Right renal cortex interstitium (tissue), 3 donors: ENCODE measurements at regions not wholly inside any gene's neighbourhood (a gene's known extent, or its start where the extent isn't known, plus 50 kb on each side); places are given as distances from the start of the nearest gene placed in this dataset.
"Not testable (repeated sequence)": the region's sequence is repeated elsewhere in the genome, so short reads cannot be mapped to it uniquely, and the experiment has no call there.

Experiments used
- DNase-seq, 3 donors: peaks; one replicate each; pipeline ENCODE4 v3.0.0-alpha.2; 2013; ENCODE audit warnings: low read depth in 3 of 3, low spot score in 2 of 3

GRCh38 chr14:89699071-89699470 lies 255.5 kb downstream of the EFCAB11 start:
- no peak for DNase-seq

- DNase-seq: no peak
Measured at GRCh38 chr14:89697281-89698060, 257.1 kb downstream of the EFCAB11 start.

- no peak for DNase-seq
Measured at GRCh38 chr14:89695846-89696245, 258.7 kb downstream of the EFCAB11 start.

- no peak for DNase-seq
Measured at GRCh38 chr14:89690139-89690538, 264.4 kb downstream of the EFCAB11 start.

GRCh38 chr14:89689711-89690110 lies 264.8 kb downstream of the EFCAB11 start:
- not testable (repeated sequence) for DNase-seq

GRCh38 chr14:89688507-89689211 lies 265.9 kb downstream of the EFCAB11 start:
- no peak for DNase-seq

- not testable (repeated sequence) for DNase-seq
Measured at GRCh38 chr14:89687129-89687528, 267.4 kb downstream of the EFCAB11 start.

- DNase-seq: no peak
Measured at GRCh38 chr14:89684139-89684538, 267.1 kb upstream of the FOXN3 start.

DNA sequence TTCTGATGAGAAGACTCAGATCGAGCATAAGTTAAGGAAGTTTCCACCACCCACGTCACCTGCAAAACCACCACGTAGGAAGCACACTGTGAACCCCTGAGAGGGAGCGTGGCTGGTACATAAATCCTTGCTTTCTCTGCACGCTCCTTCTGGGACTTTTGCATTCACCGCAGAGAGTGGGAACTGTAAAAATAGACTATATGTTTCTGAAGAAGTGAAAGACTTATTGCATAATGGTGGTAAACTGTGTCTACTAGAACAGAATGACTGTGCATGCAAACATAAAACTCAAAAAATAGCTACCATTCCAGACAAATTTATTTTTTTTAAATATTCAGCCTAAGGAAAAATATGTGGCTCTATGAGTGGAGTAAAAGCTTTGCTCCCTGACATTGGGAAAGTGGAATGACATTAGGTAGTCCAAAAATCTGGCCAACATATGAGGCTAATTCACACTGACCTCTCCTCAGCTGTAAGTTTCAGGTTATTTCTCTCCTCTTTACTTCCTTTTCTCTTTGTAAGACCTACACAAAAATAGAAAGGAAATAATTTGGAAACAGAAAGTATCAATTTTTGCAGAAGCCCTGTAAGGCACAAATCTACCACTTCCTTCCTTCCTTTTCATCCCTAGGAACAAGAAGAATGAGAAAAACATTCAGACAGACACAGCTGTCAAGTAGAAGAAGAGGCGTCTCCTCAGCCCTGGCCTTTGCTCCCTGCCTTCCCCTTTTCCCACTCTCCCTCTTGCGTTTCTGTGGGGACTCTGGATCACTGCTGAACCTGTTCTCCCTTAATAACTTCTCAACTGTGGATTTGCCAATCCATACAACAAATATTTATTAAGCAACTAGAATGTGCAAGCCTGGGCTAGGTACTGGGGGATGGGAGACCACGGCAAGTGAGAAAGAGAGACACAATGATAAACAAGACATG lies 264.3 kb upstream of the FOXN3 start:
- DNase-seq: no peak

- no peak for DNase-seq
Measured at GRCh38 chr14:89680156-89680555, 263.1 kb upstream of the FOXN3 start.

GRCh38 chr14:89678768-89679167 lies 261.7 kb upstream of the FOXN3 start:
- no peak for DNase-seq

DNA sequence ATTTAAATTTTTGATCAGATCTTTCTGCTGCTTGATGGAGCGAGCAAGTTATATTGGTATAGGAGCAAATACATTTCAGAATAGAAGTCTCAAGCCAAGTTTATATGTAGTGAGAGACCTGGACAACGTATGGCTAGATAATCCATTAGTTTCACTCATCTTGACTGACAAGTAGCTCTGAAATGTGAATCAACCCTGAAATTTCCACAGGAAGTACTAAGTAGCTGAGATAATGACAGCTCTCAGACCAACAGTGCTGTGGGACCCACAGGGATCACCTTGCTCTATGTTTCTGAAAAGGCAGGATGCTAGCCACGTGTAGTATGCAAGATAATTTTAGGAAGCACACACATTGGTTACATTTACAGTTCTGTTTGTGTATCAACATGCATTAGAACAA lies 258.6 kb upstream of the FOXN3 start:
- DNase-seq: no peak

DNA sequence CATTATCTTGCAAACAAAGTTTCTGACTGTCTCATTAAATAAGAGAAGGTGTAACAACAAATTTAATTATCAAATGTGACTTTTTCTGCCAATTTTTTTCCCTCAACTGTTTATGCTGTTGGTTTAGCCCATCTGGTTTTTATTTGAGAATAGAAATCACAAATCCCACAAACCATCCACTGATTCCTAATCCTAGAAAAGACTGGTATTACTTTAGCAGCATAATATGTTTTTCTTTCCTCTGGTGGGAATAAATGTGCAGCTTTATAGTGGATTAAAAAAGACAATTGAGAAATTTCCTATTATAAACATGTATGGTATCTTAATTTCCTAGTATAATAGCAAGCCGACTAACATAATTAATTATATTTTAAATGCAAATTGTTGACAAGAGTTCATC lies 257.9 kb upstream of the FOXN3 start:
- no peak for DNase-seq

DNA sequence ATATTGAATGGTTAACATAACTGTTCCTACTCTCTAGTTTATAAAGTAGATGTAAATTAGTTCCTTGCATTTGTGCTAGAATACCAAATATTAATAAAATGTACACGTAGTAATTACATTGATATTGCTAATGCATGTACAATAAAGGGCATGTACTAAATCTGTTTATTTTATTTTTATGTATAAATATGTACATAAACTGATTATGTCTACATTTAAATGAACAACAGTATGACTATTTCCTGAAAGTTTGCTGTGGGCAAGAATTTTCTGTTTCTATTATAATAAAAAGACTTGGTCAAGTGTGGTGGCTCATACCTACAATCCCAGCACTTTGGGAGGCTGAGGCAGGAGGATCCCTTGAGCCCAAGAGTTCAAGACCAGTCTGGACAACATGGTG lies 257.2 kb upstream of the FOXN3 start:
- DNase-seq: no peak

DNA sequence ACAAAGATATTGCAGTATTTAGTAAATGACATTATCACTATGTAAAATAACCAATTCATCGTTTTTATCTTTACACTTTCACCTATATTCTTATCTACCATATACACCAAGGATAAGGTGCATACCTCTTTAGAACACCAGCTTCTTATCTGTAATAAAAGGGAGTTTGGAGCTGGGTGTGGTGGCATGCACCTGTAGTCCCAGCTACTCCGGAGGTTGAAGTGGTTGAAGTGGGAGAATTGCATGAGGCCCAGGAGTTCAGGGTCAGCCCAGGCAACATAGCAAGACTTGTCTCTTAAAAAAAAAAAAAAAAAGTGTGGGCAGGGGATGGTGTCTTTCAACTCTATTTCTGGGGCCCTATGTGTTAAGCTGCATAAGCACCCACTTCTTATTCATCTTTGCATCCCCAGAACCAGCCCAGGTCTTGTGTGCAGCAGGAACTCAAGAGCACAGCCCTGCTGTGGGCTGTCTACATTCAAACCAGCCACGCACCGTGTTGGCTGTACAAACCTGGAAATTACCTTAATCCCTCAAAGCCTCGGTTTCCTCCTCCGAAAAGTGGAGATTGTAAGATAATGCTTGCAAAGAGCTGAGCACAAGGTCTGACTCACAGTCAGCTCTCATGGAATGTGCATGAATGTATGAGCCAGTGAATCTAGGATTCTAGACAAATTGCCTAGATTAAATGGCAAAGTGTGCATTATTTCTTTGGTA lies 256.6 kb upstream of the FOXN3 start:
- no peak for DNase-seq

DNA sequence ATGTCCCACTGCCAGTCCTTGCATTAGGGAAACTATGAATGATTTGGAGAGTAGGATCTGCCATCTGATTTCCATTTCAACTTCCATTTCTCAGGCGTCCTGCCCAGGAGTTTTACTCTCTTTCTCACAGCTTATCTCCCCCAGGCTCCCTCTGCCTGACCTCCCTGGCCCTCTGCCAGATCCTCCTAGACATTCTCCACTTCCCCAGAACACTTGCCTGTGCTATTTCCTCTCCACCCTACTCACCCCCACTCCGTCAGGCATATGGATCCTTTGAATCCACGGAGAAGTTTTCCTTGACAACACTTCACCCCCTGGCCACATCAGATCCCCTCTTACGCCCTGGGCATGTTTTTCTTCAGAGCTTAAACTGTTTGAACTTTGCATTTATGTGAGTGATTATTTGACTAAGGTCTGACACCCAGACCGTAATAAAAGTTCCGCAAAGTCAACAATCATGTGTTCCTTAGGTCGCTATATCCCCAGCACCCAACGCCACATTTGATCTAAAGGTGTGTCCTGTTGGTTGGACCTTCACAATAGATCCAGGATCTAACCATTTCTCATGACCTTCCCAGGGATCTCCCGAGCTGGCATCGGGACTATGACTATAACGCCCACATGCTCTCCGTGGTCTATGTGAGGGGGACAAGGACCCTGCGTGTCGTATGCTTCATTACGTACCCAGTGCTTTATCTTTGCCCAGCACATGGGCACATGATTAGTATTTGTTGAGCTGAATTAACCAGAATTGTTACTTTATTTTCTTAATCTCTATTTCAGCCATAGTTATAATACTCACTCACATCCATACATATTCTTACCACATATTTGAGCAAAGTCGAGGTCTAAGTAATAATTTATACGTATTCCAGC lies 255.8 kb upstream of the FOXN3 start:
- DNase-seq: no peak

GRCh38 chr14:89669193-89669592 lies 252.2 kb upstream of the FOXN3 start:
- DNase-seq: no peak

- DNase-seq: no peak
Measured at GRCh38 chr14:89667983-89668382, 250.9 kb upstream of the FOXN3 start.

- not testable (repeated sequence) for DNase-seq
Measured at GRCh38 chr14:89665300-89666081, 248.5 kb upstream of the FOXN3 start.
